GM21576 (cell line): ENCODE measurements at regions not wholly inside any gene's neighbourhood (a gene's known extent, or its start where the extent isn't known, plus 50 kb on each side); places are given as distances from the start of the nearest gene placed in this dataset.

Experiments used
- ATAC-seq: cut with Tn5 transposase; IDR thresholded peaks from one replicate; pipeline ENCODE4 v1.9.1; 2021; ENCODE audit warnings: mild to moderate bottlenecking, moderate library complexity; ENCODE audit not compliant: unreplicated experiment

DNA sequence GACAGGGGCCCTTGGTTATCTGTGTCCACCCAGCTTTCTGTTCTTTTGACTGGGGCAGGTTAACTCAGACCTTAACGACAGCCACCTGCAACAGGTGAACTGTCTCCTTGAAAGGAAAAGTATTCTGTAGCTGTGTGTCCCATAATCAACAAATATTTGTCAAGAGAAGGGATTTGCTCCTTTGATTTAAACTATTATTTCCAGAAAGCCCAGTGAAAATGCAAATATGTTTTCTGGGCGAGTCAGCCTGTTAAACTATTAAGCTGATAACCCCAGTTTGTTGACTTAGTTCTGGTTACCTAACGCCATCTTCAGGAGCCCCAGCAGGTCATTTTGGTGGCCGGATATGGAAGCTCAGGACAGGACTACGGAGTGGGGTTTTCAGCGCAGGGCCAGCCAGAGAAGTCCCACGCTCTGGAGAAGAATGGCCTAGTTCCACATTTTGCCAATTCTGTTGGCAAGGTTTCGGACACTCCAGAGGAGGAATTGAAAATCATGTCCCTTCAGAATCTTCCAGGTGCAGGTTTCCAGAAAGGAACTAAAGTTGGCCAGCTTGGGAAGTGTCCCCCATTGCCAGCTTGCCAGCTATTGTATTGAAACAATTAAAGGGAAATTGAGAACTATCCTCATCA lies 54.5 kb downstream of the ADRA2A start:
- no peak for ATAC-seq

DNA sequence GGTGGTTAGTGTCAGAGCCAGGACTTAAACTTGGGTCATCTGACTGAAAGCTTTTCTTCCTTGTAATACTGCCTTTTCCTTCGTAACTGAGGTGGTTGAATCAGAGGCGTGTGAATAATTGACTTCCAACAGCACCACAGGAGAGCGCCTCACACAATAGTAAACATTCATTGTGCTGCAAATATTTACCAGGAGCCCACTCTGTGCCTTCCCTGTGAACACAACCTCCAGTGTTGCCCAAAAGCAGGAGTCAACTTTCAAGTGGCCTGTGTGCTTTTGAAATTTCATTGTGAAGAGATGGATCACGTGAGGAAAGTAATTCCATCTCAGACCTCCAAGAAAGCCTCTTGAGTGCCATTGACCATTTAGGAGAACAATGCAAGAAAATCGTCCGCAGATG lies 60.2 kb downstream of the ADRA2A start:
- no peak for ATAC-seq

DNA sequence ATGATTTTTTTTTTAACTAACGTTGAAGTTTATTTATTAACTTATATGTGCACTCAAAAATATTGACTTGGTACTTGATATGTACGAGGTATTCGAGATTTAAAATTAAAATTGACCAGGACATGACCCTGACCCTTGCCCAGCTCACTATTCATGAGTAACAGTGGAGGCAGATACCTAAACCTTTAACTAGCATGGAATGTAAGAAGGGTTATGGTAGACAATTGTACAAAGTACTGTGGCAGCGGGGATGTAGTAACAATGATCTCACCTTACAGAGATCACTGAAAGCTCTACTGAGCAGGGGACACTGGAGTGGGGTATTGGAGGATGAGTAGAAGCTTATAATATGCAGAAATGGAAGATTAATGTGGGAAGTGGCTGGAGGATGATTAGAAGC lies 60.8 kb downstream of the ADRA2A start:
- no peak for ATAC-seq

DNA sequence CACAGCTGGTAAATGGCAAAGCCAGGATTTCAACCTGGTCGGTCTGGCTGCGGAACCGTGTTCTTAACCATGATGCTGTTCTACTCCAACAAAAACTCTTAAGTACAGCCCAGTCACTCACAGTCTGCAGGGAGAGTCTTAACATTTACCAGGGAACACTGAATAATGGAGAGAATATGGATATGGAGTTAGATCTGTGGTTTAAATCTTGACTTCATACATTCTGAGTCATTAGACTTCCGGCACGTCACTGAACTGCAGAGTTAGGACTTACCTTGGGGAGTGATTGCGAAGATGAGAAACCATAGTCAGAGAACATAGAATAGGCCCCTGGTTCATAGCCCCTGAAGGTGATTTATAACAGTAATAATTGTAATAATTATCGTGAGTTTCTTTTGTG lies 61.7 kb downstream of the ADRA2A start:
- no peak for ATAC-seq

DNA sequence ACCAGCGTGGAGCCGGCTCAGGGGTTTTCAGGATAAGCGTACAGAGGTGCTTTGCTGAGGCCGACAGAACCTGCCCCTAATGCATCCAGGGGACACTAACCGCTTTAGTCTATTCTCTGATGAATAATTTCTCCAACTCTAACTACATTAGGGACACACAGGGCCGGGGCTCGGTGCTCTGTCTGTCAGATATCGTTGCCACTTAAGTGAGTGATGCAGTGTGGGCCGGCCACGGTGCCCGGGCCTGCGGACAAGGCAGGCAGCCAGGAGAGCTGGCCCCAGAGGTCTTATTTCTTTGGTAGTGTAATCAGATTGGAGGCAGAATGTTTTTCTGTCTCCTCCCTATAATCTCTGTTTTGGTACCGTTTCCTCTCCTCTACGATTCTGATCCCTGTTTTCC lies 62.7 kb downstream of the ADRA2A start:
- no peak for ATAC-seq

DNA sequence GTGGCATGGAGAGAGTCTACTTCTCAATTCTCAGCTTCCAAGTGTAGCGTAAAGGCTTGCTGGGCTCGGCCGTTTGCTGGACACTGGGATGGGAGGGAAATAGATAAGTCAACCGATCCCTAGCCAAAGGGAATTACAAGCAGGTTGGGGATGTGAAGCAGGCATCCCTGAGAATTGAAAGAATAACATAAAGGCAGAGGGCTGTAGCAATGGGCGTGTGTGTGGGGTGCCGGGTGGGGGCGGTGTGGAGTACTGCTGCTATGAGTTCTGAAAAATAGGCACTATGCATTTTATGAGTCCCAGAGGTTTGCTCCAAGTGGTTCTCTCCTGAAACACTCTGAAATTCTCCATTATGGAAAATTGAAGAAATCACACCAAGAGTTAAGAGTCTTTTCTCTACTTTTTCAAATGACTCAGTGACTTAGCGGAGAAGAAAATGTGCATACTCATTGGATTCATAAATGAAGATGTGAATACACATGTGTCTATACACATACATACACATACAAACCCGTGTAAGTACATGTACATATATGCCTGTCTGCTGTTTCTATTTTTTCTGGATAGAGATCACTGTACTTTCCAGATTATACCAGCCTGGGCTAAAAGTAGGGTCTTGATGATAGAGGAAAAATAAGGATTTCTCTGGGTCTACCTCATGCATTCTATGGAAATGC lies 65.4 kb downstream of the ADRA2A start:
- ATAC-seq, result no peak

DNA sequence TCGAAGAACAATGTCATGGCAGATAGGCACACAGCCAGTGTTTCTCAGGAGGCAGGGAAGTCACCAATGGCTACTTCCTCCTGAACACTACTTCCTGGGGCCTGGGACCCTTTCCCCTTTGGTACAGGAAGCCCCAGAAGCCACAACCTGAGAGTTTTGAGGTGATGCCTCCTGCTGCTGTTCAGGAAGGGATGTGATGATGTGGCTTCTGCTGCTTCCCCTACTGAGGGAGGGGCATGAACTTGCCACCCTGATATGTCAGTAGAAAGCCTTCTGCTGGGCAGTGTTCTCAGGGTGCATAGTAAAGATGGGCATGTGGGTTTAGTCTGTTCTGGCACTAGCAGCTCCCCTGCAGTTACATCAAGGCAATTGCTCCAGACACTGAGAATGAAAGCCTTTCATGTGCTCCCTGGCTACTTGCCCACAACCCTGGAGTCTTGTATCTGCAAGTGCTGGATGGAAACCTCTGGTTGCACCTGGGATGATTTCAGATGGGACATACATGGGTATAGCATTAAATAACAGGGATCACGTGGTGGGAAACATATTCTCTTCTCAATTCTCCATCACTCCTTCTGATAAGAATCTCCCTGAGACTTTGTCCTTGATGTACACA lies 69.3 kb downstream of the ADRA2A start:
- ATAC-seq, result no peak

DNA sequence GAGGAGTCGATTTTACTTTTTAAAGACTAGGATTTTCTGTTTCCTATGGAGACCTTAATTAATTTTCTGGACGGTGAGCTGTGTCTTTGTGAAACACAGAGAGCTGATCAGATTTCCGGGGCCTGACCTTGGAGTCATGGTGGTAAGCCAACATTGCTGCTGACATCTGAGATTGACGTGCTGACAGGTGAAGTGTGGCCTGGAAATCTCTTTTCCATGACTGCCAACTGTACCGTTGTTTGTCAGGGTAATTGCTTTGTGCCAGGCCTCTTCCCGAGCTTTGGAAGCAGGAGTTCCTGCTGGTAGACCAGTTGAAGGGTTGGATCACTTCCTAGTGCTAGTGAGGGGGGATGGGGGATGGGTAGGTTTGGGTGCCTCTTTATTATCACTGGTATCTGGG lies 71.2 kb downstream of the ADRA2A start:
- ATAC-seq, result no peak

DNA sequence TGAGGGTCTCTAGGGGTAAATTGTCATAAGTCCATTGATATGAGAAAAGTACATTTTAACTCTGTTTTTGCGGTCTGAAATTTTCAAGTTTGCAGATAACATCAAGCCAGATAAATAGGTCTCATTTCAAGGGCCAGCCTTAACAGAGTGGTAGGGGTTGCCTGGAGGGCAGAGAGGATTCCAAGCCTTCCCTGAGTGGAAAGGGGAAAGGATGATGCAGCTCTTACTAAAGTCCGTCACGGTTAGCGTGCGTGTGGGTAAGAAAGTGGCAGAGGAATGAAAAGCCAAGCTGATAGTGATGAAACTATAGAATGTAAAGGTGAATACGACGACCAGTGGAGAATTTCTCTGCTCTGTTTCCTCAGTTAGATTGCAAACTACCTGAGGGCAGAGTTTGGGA lies 71.6 kb downstream of the ADRA2A start:
- ATAC-seq, result no peak

DNA sequence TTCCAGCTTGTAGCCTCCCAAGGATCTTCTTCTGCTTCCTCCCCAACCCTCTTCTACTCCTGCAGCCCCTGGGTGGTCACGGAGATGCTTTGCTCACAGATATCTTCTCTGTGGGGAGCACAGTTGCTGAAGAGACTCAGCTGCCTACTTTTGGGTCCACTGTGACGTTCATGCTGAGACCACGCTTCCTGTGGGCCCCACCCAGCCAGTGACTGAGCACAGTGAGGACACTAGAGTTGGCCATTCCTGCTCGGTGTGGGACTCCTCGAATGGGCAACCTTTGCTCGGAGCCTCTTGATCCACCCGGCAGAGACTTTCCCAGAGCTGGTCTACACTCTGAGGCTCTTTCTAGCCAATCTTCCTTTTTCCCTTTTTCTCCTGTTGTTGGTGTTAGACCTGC lies 73.9 kb downstream of the ADRA2A start:
- ATAC-seq, result no peak

DNA sequence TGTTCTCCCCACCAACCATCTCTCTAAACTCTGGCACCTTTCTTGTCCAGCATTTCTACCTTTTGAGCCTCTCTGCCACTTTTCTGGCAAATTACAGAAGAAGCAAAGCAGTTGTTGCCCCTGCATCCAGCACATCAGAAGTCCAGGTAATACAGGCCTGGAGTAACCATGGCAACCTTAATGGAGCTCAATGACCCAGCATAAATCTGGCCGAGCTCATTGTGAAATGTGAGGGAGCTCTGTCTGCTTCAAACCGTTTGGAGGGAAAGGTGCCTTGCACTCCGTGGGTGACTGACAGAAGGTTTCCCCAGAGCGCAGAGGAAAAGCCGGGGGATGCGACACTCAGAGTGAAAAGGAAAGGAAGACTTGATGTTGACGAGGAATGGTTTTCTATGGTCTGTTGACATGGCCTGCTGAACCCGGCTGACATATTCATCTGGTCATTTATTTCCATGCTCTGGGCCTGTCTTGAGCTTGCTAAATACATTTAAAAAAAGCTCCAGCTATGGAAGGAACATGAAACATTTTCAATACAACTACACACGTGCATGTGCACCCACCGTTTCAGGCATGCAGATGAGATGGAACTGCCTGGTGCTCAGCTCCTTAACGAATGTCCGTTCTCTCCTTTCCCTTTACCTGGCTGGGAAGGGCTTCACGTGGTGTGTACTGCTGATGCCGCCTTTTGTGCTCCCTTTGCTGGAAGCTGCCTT lies 74.9 kb downstream of the ADRA2A start:
- ATAC-seq, result no peak

DNA sequence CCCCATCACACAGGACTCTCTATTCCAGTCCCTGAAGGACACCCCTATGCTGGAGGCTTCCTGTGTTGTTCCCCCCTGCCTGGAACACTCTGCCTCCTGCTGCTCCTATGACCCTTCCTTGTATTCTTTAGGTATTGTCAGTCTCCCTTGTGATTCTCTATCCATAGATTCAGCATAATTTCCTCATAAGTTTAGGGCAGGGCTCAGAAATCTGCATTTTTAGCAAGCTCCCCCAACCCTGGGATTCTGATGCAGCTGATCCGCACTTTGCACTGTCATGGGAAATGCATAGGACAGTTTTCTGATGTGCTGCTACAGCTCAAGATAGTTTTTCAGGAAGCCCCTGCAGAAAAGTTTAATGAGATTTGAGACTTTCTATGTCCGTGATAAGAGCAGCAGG lies 79.9 kb downstream of the ADRA2A start:
- no peak for ATAC-seq

DNA sequence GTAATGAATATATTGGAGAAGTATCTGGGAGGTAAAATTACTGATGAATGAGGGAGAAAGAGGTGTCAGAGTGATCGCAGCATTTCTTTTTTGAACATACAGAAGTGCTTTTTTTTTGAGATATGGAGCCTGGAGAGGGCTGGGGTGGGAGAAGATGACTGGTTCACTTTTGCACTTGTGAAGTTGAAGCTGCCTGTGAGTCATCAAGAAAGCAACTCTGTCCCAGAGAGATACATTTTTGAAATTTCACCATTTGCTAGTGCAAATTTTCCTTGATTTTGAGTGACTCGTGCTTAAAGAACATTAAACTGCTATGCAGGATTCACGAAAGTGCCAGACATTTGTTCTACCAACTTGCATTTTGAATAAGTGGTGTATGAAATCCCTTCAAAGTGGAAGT lies 81.8 kb downstream of the ADRA2A start:
- no peak for ATAC-seq

DNA sequence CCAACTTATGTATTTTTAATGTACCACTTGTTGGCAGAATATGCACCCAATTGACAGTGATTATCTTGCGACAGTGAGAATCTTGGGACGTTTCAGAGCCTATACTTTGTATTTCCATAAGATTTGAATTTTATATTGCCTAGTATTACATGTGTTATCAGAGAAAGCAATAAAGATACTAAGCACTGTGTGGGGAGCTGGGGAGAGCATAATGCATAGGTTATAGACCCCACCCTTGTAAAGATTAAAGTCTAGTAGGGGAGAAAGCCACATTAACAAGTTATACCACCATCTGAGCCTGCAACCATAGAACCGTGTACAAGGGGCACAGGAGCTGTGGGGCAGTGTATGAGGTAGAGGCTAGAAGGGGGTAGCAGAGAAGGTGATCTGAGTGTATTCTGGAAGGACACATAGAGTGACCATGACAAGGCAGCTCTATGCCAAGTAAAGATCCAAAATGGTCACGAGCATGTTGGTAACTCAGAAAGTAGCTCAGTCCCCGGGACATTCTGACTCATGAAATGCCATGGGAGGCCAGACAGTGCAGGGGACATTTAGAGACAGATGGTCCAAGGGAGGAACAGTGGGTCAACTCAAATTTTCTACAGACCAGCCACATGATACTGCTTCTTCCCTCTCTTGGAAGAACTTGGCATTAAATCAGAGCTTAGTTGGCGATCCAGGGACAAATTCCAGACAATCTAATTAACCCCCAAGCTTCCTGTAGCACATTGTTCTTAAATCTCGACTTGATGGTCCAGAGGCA lies 84.5 kb downstream of the ADRA2A start:
- ATAC-seq, result no peak

DNA sequence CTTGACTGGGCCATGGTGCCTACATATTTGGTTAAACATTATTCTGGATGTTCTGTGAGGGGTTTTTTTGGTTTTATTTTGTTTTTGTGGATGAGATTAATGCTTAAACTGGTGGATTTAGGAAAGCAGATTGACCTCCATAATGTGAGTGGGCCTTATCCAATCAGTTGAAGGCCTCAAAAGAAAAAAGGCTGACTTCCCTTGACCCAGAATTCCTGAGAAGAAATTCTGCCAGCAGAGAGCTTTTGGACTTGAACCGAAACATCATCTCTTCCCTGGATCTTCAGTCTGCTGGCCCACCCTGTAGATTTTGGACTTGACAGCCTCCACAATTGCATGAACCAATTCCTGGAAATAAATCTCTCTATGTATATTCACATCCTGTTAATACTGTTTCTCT lies 94.4 kb downstream of the ADRA2A start:
- ATAC-seq, result no peak

DNA sequence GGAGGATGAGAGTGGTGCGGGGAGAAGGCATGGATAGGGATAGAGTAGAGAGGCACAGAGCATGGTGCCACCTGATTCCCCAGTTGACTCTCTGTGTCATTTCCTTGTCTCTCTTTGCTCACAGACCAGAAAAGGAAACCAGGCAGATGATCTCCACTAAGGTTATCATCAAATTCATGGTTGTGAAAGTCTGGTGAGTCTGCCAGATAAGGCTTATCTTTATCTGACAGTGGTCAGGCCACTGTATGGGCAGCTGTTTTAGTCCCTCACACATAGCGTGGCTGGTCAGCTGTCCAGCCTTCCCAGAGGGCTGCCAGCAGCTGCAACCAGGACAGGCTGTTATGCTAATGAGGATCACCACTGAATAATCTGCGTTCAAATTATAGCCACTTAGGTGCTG lies 99.0 kb downstream of the ADRA2A start:
- no peak for ATAC-seq

DNA sequence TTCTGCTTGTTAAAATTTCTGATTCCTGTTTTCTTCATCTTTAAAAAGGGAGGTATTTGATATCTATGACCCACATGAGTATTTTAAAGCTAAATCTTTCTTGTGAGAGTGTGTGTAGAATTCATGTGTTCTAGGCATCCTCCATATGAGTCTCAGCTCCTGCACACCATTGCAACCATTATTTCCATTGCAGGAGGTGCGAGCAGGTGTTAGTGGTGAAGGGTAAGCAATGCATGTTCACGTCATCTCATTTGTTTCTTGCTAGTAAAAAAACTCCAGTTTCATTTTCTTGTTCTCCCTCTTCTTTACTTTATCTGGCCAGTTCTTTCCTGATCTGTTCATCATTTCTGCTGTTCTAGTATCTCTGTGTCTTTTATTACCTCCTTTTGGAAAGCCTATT lies 100.5 kb downstream of the ADRA2A start:
- no peak for ATAC-seq

DNA sequence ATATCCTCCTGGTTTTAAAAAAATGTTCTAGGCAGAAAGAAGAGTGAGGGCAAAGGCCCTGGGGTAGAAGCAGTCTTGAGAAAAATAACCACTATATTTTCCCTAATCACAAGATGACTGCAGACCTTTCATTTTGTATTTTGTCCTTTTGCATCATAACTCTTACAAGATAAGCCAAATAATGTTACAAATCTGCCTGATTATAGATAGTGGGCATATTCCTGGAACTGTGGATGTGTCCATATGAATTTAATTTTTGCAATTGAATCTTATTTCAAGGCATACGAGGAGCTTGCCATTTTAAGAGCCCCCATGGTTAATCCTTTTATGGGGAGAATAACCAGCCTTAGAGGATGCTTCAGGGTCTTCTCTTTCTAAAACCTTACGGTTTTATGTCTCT lies 102.7 kb downstream of the ADRA2A start:
- no peak for ATAC-seq

DNA sequence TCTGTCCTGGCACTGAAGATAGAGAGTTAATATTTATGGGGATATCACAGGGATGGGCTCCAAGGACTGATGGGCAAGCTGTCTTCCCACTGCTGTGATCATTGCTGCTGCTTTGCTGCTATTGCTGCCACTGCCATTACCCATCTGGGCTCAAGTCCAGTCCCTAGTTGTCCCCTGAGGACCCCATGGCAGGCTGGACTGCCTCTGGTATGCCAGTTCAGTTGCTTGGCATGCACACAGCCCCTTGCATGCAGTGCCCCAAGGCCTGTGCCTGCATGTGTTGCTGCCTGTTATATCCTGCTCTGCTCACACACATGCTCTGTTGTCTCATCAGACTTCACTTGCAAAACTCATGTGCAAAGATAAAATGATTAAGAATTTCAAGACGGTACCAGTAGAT lies 109.5 kb downstream of the ADRA2A start:
- ATAC-seq, result no peak

DNA sequence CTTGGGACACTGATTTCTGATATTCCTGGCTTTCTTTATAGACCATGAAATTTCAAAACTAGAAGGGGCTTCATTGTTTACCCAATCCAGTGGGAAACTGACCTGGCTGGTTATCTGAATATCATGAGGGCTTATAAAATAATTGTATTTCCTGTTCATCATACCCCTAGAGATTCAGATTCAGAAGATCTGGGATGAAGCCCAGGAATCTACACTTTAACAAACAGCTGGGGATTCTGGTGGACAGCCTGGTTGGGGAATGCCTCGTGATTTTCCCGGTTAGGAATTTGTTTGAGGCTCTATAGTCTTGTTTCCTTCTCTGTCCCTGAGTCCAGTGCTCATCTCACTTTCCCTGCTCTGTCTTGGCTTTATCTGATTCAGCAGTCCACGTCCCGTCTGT lies 110.3 kb downstream of the ADRA2A start:
- no peak for ATAC-seq

DNA sequence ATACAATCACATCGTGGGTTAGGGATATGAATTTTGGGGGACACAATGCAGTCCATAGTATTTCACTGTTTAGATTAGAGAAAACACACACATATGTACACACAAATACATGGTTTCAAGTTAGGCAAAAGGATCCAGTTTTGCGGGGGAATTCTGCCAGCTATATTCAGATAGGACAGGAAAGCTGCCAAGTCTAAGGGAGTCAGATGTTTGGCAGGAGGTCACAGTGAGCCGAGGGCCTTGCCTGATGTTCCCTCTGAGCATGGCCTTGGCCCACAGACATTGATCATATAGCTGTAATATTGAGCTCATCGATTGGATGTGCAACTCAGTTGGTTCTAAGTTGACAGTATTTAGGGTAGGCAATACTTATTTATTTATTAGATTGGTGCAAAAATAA lies 122.8 kb downstream of the ADRA2A start:
- ATAC-seq, result no peak
